HG03103 (cell line): ENCODE measurements at regions not wholly inside any gene's neighbourhood (a gene's known extent, or its start where the extent isn't known, plus 50 kb on each side); places are given as distances from the start of the nearest gene placed in this dataset.

Experiments used
- ATAC-seq: cut with Tn5 transposase; IDR thresholded peaks from one replicate; pipeline ENCODE4 v1.9.1; 2021; ENCODE audit warnings: low read depth; ENCODE audit not compliant: unreplicated experiment

DNA sequence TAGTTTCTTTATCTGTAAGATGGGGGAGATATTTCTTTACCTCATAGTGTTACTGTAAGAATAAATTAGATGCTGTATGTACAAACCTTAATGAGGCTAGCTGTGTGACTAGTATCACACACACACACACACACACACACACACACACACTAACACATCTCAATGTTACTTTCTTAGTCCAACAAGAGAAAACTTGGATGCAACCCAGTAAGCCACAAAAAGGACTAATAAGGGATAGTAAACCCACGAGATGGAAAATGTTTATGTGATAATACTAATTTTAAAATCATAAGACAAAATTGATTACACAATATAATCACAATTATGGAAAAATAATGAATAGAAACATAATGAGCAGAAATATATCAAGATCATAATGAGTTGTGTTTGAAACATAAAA is 437.7 kb upstream of the ZNF507 start:
- ATAC-seq: no peak

DNA sequence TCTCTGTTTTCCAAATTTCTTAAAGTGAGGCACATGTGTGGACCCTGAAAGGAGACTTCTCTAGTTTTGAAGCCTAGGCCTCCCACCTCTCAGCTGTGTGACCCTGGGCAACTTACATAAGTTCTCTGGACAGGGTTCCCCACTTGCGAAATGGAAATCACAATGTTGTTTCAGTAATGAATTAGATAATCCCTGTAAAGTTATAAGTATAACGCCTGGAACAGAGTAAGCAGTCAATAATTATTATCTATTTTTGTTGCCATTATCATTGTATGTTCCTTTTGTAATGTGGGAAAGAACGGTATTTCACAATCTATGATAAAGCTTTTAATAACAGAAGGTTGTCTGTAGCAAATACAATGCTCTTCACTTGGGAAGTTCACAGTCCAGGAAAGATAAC is 437.3 kb upstream of the ZNF507 start:
- ATAC-seq: no peak

DNA sequence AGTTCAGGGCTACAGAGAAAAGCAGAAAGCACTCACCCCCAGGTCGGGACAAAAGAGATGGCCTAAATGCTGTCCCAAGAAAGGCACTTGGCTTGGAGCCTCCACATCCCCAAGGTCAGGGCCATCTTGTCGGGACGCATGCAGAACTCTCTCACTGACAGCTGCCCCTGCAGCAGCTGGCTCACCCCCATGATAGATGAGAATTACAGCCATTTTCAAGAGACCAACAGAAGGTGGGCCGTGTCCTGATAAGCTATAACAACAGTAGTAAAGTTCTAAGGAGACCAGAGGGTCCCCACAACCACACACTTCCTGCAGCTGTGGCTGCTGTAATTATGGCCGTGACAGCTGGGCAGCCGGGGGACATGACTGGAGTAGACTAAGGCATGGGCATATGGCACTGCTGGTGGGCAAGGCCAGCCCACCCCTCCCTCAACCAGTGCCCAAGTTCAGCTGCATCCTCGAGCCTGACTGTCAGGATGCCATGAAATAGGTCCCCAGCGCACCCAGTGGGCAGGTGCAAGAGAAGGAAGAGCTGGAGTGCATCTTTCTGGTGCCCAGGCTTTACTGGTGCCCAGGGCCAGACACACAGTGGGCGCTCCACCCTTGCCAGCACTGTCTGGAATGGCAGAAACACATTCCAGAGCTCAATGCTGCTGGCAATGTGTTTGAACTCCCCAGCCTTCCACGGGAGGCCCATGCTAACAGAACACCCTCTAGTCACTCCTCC is 436.7 kb upstream of the ZNF507 start:
- ATAC-seq: no peak

DNA sequence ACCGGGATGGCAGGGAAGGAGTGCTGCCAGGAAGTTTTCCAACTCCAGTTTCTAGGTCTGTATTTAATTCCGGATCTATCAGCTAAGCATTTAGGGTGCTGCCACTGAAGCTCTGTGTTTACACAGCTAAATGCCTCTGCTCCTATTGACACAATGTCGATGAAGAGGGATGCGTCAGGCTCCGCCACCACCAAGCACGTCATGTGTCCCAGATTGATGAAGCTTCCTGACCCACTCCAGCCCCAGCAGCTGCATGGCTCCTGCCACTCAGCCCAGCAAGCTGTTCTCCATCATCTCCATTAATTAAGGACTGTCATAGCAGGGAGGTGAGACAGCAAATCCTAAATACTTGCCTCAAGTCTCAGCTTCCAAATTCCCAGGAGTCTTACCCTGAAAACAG is 435.2 kb upstream of the ZNF507 start:
- no peak for ATAC-seq

DNA sequence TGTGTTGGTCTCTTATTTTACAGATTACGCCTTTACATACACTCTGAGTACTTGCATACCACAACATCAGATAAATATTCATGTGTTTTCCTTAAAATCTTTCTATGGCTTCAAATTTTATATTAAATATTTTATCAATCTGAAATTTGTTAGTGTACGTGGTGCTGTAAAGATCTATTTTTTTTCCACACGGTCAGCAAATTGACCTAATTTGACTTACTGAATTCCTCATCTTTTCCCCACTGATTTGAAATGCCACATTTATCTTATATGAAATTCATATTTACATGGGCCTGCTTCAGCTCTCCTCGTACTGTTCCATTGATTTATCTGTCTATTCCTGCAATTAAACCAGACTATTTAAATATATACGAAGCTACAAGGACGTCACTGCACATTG is 433.8 kb upstream of the ZNF507 start:
- ATAC-seq: no peak

DNA sequence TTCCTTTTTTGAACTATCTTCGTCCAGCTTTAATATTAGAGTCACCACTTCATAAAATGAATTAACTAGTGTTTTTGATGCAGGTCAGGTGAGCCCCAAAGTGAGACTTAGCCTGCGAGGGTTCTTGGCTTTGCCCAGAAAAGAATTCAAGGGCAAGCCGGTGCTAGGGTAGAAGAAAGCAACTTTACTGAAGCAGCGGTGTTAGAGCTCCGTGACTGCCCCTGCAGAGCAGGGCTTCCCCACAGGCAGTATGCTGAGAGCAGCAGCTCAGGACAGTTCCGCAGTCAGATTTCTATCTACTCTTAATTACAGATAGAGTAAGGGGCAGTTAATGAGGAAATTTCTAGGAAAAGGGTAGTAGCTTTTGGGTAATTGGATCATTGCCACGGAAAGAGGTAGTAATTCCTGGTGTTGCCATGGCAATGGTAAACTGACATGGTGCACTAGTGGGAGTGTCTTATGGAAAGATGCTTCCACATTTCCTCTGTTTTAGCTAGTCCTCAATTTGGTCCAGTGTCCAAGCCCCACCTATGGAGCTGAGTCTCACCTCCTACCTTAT is 432.2 kb upstream of the ZNF507 start:
- no peak for ATAC-seq

DNA sequence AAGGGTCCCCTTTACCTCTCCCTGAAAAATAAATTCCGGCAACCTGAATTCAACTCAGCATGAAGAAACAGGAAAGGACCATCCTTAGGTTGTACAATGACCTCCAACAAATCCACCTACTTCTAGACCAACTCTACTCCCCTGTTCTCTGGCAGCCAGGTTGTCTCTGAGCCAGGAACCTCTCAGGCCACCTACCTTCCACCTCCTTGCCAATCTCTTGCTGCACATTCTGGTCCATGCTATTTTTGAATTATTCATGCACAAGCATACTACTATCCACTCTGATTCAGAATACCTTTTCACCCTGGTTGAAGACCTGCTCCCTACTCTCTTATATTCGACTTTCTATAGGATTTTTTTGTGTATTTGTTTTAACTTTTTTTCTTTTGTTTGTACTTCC is 415.0 kb upstream of the ZNF507 start:
- ATAC-seq: no peak

DNA sequence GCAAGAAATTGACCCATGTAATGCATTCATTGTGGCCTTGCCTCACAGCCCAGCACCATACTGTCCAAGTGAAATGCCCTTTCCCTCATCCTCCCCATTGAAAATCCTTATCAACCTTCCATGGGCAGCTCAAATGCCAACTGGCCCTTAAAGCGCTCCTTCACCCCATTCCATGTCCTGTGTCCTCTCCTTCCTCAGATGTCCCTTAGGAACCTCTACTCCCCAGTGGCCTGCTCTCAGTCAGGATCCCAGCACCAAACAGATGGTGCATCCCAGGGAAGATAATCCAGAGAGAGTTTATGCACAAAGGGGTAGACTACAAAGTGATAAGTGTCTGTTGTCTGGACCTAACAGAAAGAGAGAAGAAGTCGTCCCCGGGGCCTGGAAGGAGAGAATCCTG is 407.4 kb upstream of the ZNF507 start:
- no peak for ATAC-seq

DNA sequence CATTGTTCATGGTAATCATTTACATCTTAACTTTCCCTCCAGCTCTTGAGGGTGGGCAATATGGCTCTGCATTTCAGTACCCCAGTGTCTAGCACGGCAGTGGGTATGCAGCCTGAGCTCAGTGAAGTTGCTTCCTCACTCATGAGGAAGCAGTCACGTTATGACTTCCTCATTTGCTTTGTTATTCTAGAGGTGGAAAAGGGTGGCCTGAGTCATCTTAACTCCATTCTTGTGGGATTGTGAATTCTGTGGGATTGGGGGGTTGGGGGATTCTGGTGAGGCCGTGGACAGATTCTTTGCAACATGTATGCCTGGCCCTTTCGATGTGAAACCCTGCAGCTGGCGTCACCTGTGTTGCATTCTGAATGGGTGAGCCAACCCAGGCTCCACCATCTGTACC is 406.7 kb upstream of the ZNF507 start:
- no peak for ATAC-seq

DNA sequence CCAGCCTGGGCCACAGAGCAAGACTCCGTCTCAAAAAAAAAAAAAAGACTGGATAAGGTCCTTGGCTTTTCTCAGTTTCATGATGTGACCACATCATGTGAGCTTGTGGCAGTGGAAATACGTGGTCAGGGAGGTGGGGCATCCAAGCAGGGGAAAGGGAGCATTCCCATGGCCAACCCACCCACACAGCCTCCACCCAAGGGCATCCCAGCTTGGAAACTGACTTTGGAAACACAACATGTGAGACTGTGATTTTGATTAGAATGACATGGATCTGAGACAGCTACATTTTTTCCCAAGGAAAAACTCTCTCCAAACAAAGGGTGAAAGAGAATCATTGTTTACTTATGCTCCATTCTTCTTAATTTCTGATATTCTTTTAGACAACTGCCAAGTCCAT is 405.0 kb upstream of the ZNF507 start:
- no peak for ATAC-seq

DNA sequence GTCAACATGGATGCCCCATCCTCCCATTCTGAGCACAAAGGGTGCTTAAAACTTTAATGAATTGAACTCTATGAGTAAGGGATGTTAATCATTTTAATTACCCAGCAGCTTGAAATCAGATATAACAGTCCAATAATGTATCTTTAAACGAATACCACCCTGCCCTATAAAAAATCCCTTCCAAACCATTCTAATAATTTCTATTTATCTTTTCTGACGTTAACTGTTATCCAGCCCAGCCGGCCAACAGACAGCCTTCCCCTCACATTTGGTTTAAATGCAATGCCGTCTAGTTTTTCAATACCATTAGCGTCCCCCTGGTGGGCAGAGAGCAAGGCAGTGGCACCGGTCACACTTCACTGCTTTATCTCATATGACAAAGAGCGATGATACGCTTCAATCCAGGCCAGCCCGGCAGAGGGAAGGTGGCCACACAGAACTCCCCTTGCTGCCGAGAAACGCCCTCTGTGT is 402.2 kb upstream of the ZNF507 start:
- no peak for ATAC-seq

DNA sequence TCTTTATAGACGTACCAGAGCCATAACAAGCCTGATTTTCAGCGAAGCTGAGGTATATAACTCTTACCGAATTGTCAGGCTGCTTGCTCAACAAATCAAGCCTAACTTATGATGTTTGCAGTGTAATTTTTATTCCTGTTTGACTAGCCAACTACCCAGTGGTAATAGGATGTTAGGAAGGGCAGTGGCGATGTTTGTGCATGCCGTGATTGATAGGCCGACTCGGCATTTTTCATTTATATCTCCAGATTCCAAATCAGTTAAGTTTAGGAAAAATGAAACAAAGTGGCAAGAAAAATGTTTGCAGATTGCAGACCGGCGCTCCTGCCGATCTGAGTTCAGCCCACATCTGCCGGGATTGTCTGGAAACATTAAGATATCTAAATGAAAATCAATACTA is 401.6 kb upstream of the ZNF507 start:
- ATAC-seq: no peak

DNA sequence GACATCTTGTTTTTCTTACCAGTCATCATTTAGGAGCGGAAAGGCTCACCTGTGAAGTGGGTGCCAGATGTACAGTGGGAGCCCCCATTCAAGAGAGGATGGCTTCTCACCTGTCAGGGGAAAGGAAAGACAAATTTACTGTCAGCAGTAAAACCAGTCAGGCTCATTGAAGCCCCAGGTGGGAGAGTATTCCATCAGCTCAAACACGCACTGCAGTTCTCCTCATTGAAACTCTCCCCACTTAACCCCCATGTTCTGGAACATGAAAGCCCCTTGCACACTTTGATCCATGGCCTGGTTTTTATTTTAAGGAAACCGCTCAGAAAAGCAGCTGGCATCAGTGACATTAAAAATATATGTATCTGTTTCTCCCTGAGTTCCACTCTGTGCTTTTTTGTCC is 401.1 kb upstream of the ZNF507 start:
- no peak for ATAC-seq

DNA sequence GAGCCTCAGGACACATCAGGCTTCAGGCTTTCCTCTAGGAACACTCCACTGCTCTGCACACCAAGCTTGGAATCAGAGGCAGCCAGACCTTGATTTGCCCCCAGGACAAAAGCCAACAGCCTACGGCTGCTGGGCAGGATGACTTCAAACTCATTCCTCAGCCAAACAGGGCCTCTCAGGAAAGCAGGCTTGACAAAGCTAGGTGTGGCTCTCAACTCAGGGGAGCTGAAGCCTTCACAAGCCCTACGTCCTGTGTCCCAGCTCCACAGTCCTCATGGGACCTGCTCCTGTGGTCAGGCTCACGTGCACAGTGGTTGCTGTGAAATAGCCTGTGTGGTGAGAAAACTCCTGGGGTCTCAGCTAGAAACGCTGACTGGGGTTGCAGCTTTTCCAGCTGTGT is 398.9 kb upstream of the ZNF507 start:
- no peak for ATAC-seq

DNA sequence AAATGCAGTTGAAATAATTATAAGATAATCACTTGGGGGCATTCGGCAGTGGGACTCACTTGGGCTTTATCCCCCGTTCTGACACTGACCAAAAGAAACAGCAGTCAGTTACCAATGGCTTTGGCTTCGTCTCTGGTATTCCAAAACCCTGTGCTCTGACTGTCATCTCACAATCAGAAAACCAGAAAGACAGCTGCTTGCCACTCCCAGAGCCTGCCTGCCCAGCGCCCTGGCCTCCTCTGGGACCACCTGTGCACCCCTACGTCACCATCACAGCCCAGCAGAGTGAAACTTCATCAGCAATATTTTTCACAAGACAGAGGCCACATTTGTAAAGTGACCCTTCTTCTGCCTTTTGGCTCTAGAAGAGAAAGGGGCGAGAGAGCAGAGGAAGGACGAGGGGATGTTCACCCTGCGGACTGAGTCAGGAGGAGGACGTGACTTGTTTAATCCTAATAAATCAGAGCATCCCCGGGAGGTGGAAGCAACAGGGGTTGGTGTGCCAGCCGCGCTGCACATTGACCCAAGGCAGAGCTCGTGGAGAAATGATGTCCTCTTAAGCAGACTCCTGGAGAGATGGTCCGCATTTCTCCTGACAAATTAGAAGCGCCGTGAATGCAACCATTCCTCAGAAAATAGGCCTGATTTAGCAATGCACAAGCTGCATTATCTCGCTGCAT is 397.8 kb upstream of the ZNF507 start:
- no peak for ATAC-seq

DNA sequence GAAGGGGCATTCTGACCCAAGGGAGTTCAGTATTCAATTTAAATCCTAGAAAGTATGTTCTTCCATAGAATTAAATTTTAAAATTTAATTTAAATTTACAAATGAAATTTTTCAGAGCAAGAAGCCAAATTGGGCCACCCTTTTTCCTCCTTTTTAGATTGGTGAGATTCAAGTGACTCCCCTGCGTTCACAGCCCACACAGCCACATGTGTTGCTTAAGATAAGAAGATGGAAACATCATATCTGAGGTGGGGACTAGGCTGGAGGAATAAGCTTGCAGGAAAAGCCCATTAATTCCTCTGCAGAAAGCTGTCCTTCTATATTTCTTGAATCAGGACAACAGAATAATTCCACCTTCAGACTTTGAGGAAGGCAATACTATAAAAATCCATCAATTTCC is 392.7 kb upstream of the ZNF507 start:
- no peak for ATAC-seq

DNA sequence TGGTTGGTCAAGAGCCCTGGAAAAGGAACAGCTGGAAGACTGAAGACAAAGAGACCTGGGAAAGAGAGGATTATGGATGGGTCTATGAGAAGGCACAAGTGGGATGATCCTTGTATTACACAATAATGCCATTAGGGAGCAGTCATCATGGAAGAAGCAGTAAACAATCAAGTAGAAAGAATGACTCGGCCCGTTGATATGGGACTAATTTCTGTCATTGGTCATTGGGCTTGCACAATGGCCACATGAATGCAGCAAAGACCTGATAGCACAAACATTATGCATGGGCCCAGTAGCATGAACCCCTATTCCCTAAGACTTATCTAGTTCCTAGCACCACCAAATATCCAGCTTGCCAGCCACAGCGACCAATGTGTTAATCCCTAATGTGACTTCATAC is 390.3 kb upstream of the ZNF507 start:
- no peak for ATAC-seq

DNA sequence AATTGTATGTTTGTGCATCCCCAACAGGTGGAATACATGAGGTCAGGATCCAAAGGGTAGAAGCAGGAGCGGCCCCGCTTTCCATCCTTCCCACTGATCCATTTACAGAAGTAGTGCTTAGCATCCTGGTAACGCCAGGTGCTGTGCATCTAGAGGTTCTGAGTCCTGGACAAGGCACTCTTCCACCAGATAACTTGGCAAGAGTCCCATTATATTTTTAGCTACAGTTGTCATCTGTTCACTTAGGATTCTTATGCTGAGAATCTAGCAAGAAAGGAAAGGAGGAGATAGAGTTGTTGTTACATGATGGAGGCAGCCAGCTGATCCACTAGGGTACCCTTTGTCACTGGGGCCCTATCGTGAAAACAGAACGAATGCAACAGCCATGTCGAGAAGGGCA is 389.5 kb upstream of the ZNF507 start:
- no peak for ATAC-seq

DNA sequence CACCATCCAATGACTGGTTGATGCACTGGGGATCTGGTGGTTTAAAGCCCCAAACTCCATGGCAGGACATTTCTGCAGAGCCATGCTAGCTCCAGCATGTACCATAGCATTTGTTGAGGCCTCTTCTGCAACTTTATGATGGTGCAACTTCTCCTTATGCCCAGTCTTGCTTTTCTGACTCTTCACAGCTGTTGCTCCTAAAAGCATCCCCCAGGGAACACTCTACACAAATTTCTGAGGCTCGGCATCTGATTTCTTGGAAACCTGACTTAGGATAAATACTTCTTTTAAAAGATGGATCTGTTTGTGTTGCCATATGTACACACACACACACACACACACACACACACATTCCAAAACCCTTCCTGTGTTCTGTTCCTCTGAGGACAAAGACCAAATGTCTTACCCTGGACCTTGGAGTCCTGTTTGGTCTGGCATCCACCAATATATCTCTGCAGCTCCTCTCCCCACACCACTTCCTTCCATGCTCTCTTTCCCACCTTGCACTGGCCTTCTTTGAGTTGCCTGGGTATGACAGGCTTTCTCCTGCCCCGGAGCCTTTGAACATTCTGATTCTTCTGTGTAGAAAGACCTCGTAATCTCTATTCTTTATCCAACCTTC is 388.5 kb upstream of the ZNF507 start:
- no peak for ATAC-seq

DNA sequence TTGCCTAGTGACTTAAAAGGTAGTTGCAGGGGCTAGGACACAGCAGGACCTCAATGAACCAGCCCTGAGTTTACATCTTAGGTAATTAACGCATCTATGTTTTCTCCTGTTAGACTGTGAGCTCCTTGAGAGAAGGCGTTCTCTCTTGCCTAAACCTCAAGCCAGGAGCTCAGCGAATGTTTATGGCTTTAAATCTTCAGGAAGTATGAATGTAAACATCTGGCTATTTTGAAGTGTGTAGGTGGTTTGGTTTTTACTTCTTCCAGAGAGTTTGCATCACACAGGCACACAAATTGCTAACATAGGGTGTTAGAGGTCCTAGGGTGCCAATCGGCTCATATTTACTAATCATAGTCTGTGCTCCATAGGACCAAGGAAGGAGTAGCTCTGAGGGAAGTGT is 387.7 kb upstream of the ZNF507 start:
- no peak for ATAC-seq

DNA sequence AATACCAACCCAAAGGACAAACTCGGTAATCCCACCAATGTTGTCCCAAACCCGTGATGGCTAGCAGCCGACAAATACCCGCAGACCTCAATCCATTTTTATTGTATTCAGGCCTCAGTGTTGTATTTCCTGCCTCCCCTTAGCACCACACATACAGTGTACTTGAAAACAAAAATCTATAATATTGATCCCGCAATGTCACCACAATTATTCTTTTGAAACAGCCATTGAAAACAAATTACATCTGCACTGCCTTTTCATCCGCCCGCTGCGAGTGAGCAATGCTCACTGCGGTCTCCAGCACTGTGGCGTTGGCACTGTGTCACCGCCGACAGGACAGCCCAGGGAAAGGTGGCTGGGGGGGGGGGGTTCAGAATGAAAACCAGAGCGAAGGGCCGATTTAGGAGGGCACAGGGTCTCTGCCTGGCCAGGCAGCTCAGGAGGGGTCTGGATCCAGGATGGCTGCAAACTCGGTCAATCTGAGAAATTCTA is 385.8 kb upstream of the ZNF507 start:
- no peak for ATAC-seq

DNA sequence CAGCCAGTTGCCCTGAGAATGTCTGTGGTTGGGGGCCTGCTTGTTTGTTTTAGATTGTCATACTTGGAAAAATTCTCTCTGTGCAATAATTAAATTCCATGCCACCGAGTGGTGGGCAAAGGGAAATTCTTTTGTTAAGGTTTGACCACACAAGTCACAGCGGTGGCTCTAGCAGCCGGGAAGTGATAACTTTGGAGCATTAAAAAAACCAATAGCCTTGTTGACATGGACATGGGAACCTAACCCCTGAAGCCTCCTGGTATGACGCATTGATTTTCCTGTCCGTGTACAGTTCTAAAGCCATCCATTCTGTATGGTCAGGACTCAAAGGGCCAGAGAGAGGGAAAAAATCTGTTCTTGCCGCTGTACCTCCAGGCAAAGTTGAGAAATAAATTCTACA is 384.9 kb upstream of the ZNF507 start:
- ATAC-seq: no peak
